HG03159 (cell line): ENCODE measurements at regions not wholly inside any gene's neighbourhood (a gene's known extent, or its start where the extent isn't known, plus 50 kb on each side); places are given as distances from the start of the nearest gene placed in this dataset.
A peak's percentile ranks its signal among the peaks of the same experiment; 100 is the strongest.
"Not testable (repeated sequence)": the region's sequence is repeated elsewhere in the genome, so short reads cannot be mapped to it uniquely, and the experiment has no call there.

Source experiments
- ATAC-seq: cut with Tn5 transposase; IDR thresholded peaks from one replicate; pipeline ENCODE4 v1.9.1; 2021; ENCODE audit warnings: mild to moderate bottlenecking, moderate library complexity; ENCODE audit not compliant: unreplicated experiment

- ATAC-seq = no peak
Measured at GRCh38 chr18:67144329-67144728, 372.2 kb downstream of the DSEL start.

- ATAC-seq = no peak
Measured at GRCh38 chr18:67143028-67143427, 373.5 kb downstream of the DSEL start.

GRCh38 chr18:67142604-67143003, 373.9 kb downstream of the DSEL start:
- no peak for ATAC-seq

GRCh38 chr18:67140495-67140894, 376.0 kb downstream of the DSEL start:
- ATAC-seq = no peak

GRCh38 chr18:67139899-67140298, 376.6 kb downstream of the DSEL start:
- ATAC-seq = no peak

GRCh38 chr18:67135981-67136380, 380.5 kb downstream of the DSEL start:
- ATAC-seq = no peak

GRCh38 chr18:67134911-67135310, 381.6 kb downstream of the DSEL start:
- ATAC-seq = no peak

GRCh38 chr18:67133669-67134068, 382.9 kb downstream of the DSEL start:
- no peak for ATAC-seq

GRCh38 chr18:67132919-67133318, 383.6 kb downstream of the DSEL start:
- ATAC-seq = no peak

GRCh38 chr18:67131498-67131897, 385.0 kb downstream of the DSEL start:
- no peak for ATAC-seq

GRCh38 chr18:67126751-67127150, 389.8 kb downstream of the DSEL start:
- not testable (repeated sequence) for ATAC-seq

- ATAC-seq = no peak
Measured at GRCh38 chr18:67123901-67124300, 392.6 kb downstream of the DSEL start.

GRCh38 chr18:67117804-67118203, 398.7 kb downstream of the DSEL start:
- no peak for ATAC-seq

- ATAC-seq = no peak
Measured at GRCh38 chr18:67109535-67109934, 407.0 kb downstream of the DSEL start.

- ATAC-seq = no peak
Measured at GRCh38 chr18:67108894-67109293, 407.6 kb downstream of the DSEL start.

- peak; percentile 97 for ATAC-seq
Measured at GRCh38 chr18:67104700-67105284, 411.7 kb downstream of the DSEL start.

- ATAC-seq = no peak
Measured at GRCh38 chr18:67094123-67094522, 422.4 kb downstream of the DSEL start.

- no peak for ATAC-seq
Measured at GRCh38 chr18:67092141-67092540, 424.4 kb downstream of the DSEL start.

- ATAC-seq = no peak
Measured at GRCh38 chr18:67081482-67082211, 434.9 kb downstream of the DSEL start.

- ATAC-seq = no peak
Measured at GRCh38 chr18:67080601-67081000, 435.9 kb downstream of the DSEL start.

- ATAC-seq = no peak
Measured at GRCh38 chr18:67074309-67074708, 442.2 kb downstream of the DSEL start.

- ATAC-seq = no peak
Measured at GRCh38 chr18:67072791-67073190, 443.7 kb downstream of the DSEL start.

- ATAC-seq = no peak
Measured at GRCh38 chr18:67068608-67069007, 447.9 kb downstream of the DSEL start.
